ENCODE measurements at regions not wholly inside any gene's neighbourhood (a gene's known extent, or its start where the extent isn't known, plus 50 kb on each side); places are given as distances from the start of the nearest gene placed in this dataset.

DNA sequence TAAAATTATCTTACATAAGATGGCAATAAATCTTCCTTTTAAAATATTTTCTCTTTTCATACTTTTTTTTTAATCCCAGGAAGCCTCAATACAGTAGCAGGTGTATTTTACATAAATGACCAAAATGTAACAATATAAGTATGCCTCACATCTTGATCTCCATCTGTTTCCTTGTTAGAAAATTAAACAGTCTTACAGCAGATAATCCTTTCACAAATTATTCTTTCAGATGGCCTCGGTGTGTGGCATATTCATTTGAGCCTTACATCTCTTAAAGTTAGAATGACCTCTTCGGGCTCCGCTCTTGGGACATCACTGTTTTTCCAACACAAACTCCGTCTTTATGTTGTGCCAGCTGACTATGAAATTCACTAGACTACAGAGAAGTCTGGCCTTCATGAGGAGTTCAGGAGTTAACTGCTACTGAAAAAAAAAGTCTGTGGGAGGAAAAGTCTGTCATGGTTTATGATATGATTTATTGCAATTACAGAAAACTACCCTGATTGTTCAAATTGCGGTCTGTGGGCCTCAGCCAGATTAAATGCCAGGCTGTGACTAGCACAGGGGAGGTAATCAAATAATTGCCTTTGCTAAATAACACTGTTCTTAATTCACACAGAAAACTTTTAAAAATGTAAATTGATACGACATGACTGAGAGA is 292.9 kb upstream of the PUM3 start:
- no peak for TF ChIP-seq CTCF (IDR thresholded peaks at IDR 0.05; ENCODE audit: poor library complexity)
- TF ChIP-seq EZH2phosphoT487 (IDR thresholded peaks at IDR 0.05; ENCODE audit: low read depth, severe bottlenecking, unreplicated experiment): no peak
- TF ChIP-seq EZH2 (IDR thresholded peaks at IDR 0.05; ENCODE audit: borderline replicate concordance): no peak
- H3K27ac ChIP-seq: no peak overlapping the region
- H3K27me3 ChIP-seq: no peaks in the 10 kb centered on the region
- DNase-seq (ENCODE audit: low spot score): no peak
- no peaks in the 10 kb centered on the region for H3K36me3 ChIP-seq (replicated peaks; ENCODE audit: insufficient read depth, low read depth)
- H3K79me2 ChIP-seq: no peaks in the 10 kb centered on the region
- 85% methylated on average over 6 of the region's 6 CpGs for WGBS (ENCODE audit: low lambda C conversion rate, missing lambda C conversion rate)
- H3K4me1 ChIP-seq (ENCODE audit: insufficient read depth): no peaks in the 10 kb centered on the region
- H3K4me2 ChIP-seq: no peak overlapping the region
- H3K9me3 ChIP-seq (ENCODE audit: low read depth): no peaks in the 10 kb centered on the region
- H2AFZ ChIP-seq: no peak overlapping the region
- H4K20me1 ChIP-seq (ENCODE audit: insufficient read depth, poor library complexity, severe bottlenecking): no peaks in the 10 kb centered on the region
- H3K4me3 ChIP-seq: no peak overlapping the region
- no peaks in the 10 kb centered on the region for H3K9me2 ChIP-seq (replicated peaks; ENCODE audit: insufficient read depth)

DNA sequence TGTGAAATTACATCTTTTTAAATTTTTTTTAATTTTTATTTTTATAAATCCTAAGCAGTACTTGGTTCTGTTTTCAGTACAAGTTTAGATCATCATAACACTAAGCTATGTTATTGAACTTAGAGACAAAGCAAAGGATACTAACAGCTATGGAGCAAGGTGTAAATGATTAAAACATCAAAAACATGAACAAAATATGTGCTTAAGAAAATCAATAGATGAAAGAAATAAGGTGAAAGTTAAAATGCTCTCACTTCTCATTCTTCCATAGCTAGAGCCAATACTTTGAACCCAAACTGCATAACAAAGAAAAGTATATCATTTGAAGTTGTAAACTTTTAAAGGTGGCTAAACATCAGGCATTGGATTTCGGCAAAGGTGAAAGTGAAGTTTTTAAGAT is 292.3 kb upstream of the PUM3 start:
- TF ChIP-seq EZH2phosphoT487 (IDR thresholded peaks at IDR 0.05; ENCODE audit: low read depth, severe bottlenecking, unreplicated experiment) (no peak), CTCF (IDR thresholded peaks at IDR 0.05; ENCODE audit: poor library complexity) (no peak), EZH2 (IDR thresholded peaks at IDR 0.05; ENCODE audit: borderline replicate concordance) (no peak)

GRCh38 chr9:3127564-3127963 is 283.7 kb upstream of the PUM3 start:
- H3K4me2 ChIP-seq: no peak overlapping the region
- no peak overlapping the region for H3K27ac ChIP-seq
- H3K79me2 ChIP-seq: no peaks in the 10 kb centered on the region
- H3K9me3 ChIP-seq (ENCODE audit: low read depth): no peaks in the 10 kb centered on the region
- H3K27me3 ChIP-seq: peaks cover 2% of the 10 kb centered on the region
- 88% methylated on average over 1 of the region's 1 CpG for WGBS (ENCODE audit: low lambda C conversion rate, missing lambda C conversion rate)
- no peak for DNase-seq (ENCODE audit: low spot score)
- no peak overlapping the region for H2AFZ ChIP-seq
- peaks cover 4% of the 10 kb centered on the region for H3K9me2 ChIP-seq (replicated peaks; ENCODE audit: insufficient read depth)
- H3K4me1 ChIP-seq (ENCODE audit: insufficient read depth): no peaks in the 10 kb centered on the region
- H3K36me3 ChIP-seq (replicated peaks; ENCODE audit: insufficient read depth, low read depth): peaks cover 6% of the 10 kb centered on the region
- H4K20me1 ChIP-seq (ENCODE audit: insufficient read depth, poor library complexity, severe bottlenecking): no peaks in the 10 kb centered on the region
- TF ChIP-seq EZH2phosphoT487 (IDR thresholded peaks at IDR 0.05; ENCODE audit: low read depth, severe bottlenecking, unreplicated experiment): no peak
- no peak for TF ChIP-seq EZH2 (IDR thresholded peaks at IDR 0.05; ENCODE audit: borderline replicate concordance)
- no peak for TF ChIP-seq CTCF (IDR thresholded peaks at IDR 0.05; ENCODE audit: poor library complexity)
- no peak overlapping the region for H3K4me3 ChIP-seq

More for the DNA sequence above, 292.3 kb upstream of the PUM3 start:
- no peak overlapping the region for H3K27ac ChIP-seq
- H3K79me2 ChIP-seq: no peaks in the 10 kb centered on the region
- no peak overlapping the region for H3K4me2 ChIP-seq
- no peak for DNase-seq (ENCODE audit: low spot score)
- no peaks in the 10 kb centered on the region for H4K20me1 ChIP-seq (ENCODE audit: insufficient read depth, poor library complexity, severe bottlenecking)
- H3K9me3 ChIP-seq (ENCODE audit: low read depth): no peaks in the 10 kb centered on the region
- H3K27me3 ChIP-seq: no peaks in the 10 kb centered on the region
- H3K9me2 ChIP-seq (replicated peaks; ENCODE audit: insufficient read depth): no peaks in the 10 kb centered on the region
- H2AFZ ChIP-seq: no peak overlapping the region
- H3K4me3 ChIP-seq: no peak overlapping the region
- 95% methylated on average over 1 of the region's 1 CpG for WGBS (ENCODE audit: low lambda C conversion rate, missing lambda C conversion rate)
- no peaks in the 10 kb centered on the region for H3K4me1 ChIP-seq (ENCODE audit: insufficient read depth)
- H3K36me3 ChIP-seq (replicated peaks; ENCODE audit: insufficient read depth, low read depth): no peaks in the 10 kb centered on the region
